GM12892 (cell line): ENCODE measurements at regions not wholly inside any gene's neighbourhood (a gene's known extent, or its start where the extent isn't known, plus 50 kb on each side); places are given as distances from the start of the nearest gene placed in this dataset.

Experiments
- POLR2A ChIP-seq: IDR thresholded peaks from 2 replicates; pipeline ENCODE4 v1.6.1; 2011; ENCODE audit warnings: low read depth, low read length, control low read depth
- POLR2AphosphoS5 ChIP-seq: IDR thresholded peaks from 2 replicates; pipeline ENCODE4 v1.6.1; 2011; ENCODE audit warnings: low read depth, low read length, control low read depth

DNA sequence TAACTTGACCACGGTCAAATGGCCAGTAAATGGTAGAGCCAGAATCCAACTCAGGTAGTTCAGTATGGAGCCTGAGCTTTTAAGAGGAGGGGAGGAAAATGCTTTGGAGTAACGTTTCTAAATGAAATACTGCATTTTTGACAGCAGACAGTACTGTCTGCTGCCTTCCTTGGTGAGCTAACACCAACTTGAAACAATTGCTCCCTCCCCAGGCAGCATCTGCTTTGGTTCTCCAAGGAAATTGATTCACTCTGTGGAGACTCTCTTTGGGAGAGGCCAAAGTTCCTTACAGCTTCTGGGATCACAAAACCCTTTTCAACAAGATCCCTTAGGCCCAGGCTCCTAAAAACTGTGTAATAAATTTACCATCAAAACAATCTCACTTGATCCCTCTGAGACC, 75.2 kb upstream of the SSBP2 start:
- TF ChIP-seq POLR2A, result no peak
- no peak for TF ChIP-seq POLR2AphosphoS5
